ENCODE measurements at regions not wholly inside any gene's neighbourhood (a gene's known extent, or its start where the extent isn't known, plus 50 kb on each side); places are given as distances from the start of the nearest gene placed in this dataset.

GRCh38 chr2:235377176-235377575 lies 116.7 kb upstream of the AGAP1 start:
- intact Hi-C loops (cut with DNase I), result no loop called here
- Histone ChIP-seq H3K9me3 (no peaks in the 10 kb centered on the region), H3K36me3 (no peaks in the 10 kb centered on the region), H3K27me3 (no peaks in the 10 kb centered on the region), H3K4me1 (no peaks in the 10 kb centered on the region), H3K27ac (no peak overlapping the region), H3K4me3 (no peak overlapping the region)
- no peak for DNase-seq
- TF ChIP-seq POLR2AphosphoS5 (IDR thresholded peaks at IDR 0.05), result no peak
- TF ChIP-seq CTCF (IDR thresholded peaks at IDR 0.05), result no peak
- no peak for TF ChIP-seq EP300 (IDR thresholded peaks at IDR 0.05)
- no peak for TF ChIP-seq POLR2A (IDR thresholded peaks at IDR 0.05)
- 73 to 86% methylated on average over 4 of the region's 4 CpGs for WGBS, 2 donors

- DNase-seq, result no peak
- no peaks in the 10 kb centered on the region for H3K9me3 ChIP-seq
- H3K36me3 ChIP-seq, result no peaks in the 10 kb centered on the region
- intact Hi-C loops (cut with DNase I), result no loop called here
- no peak overlapping the region for H3K27ac ChIP-seq
- 16 to 44% methylated on average over 4 of the region's 4 CpGs for WGBS, 2 donors
- H3K4me1 ChIP-seq, result no peaks in the 10 kb centered on the region
- no peak overlapping the region for H3K4me3 ChIP-seq
- no peak for TF ChIP-seq EP300 (IDR thresholded peaks at IDR 0.05)
- no peak for TF ChIP-seq POLR2AphosphoS5 (IDR thresholded peaks at IDR 0.05)
- TF ChIP-seq CTCF (IDR thresholded peaks at IDR 0.05), result no peak
- no peak for TF ChIP-seq POLR2A (IDR thresholded peaks at IDR 0.05)
- no peaks in the 10 kb centered on the region for H3K27me3 ChIP-seq
Observed at GRCh38 chr2:235378246-235378645, 115.6 kb upstream of the AGAP1 start.

- DNase-seq, result no peak
- no peaks in the 10 kb centered on the region for H3K9me3 ChIP-seq
- intact Hi-C loops (cut with DNase I), result no loop called here
- H3K4me3 ChIP-seq, result no peak overlapping the region
- H3K27me3 ChIP-seq, result no peaks in the 10 kb centered on the region
- no peak overlapping the region for H3K27ac ChIP-seq
- 86 to 90% methylated on average over 4 of the region's 4 CpGs for WGBS, 2 donors
- TF ChIP-seq POLR2A (IDR thresholded peaks at IDR 0.05) (no peak), EP300 (IDR thresholded peaks at IDR 0.05) (no peak), POLR2AphosphoS5 (IDR thresholded peaks at IDR 0.05) (no peak), CTCF (IDR thresholded peaks at IDR 0.05) (no peak)
- H3K36me3 ChIP-seq, result no peaks in the 10 kb centered on the region
- H3K4me1 ChIP-seq, result no peaks in the 10 kb centered on the region
Observed at GRCh38 chr2:235378944-235379343, 114.9 kb upstream of the AGAP1 start.

GRCh38 chr2:235381261-235381912 lies 112.5 kb upstream of the AGAP1 start:
- no peak for DNase-seq
- H3K4me1 ChIP-seq, result no peaks in the 10 kb centered on the region
- no peaks in the 10 kb centered on the region for H3K9me3 ChIP-seq
- intact Hi-C loops (cut with DNase I), result no loop called here
- no peak for TF ChIP-seq POLR2AphosphoS5 (IDR thresholded peaks at IDR 0.05)
- TF ChIP-seq POLR2A (IDR thresholded peaks at IDR 0.05), result no peak
- TF ChIP-seq EP300 (IDR thresholded peaks at IDR 0.05), result no peak
- no peak for TF ChIP-seq CTCF (IDR thresholded peaks at IDR 0.05)
- H3K36me3 ChIP-seq, result no peaks in the 10 kb centered on the region
- no peak overlapping the region for H3K27ac ChIP-seq
- WGBS, 2 donors, result 74 to 88% methylated on average over 2 of the region's 2 CpGs
- no peaks in the 10 kb centered on the region for H3K27me3 ChIP-seq
- no peak overlapping the region for H3K4me3 ChIP-seq

- intact Hi-C loops (cut with DNase I), result no loop called here
- 77 to 83% methylated on average over 6 of the region's 6 CpGs for WGBS, 2 donors
- no peak overlapping the region for H3K4me3 ChIP-seq
- DNase-seq, result no peak
- no peak for TF ChIP-seq CTCF (IDR thresholded peaks at IDR 0.05)
- TF ChIP-seq POLR2A (IDR thresholded peaks at IDR 0.05), result no peak
- no peaks in the 10 kb centered on the region for H3K9me3 ChIP-seq
- no peaks in the 10 kb centered on the region for H3K27me3 ChIP-seq
- H3K36me3 ChIP-seq, result no peaks in the 10 kb centered on the region
- H3K4me1 ChIP-seq, result no peaks in the 10 kb centered on the region
- no peak overlapping the region for H3K27ac ChIP-seq
Observed at GRCh38 chr2:235382179-235382578, 111.7 kb upstream of the AGAP1 start.

Measured in sigmoid colon (tissue), 6 donors.